HEK293T (cell line): ENCODE measurements at regions not wholly inside any gene's neighbourhood (a gene's known extent, or its start where the extent isn't known, plus 50 kb on each side); places are given as distances from the start of the nearest gene placed in this dataset.
"Not testable (repeated sequence)": the region's sequence is repeated elsewhere in the genome, so short reads cannot be mapped to it uniquely, and the experiment has no call there.

Experiments
- CTCF ChIA-PET: fragments of 350-600 bp; formaldehyde crosslinking; extraction: SDS; loops from one replicate; lab custom pipeline; 2021; ENCODE audit warnings: antibody characterized with exemption, inconsistent platforms; lab: Yijun Ruan, JAX
- POLR2A ChIA-PET: fragments of 350-600 bp; formaldehyde crosslinking; extraction: SDS; loops from one replicate; lab custom pipeline; 2020; ENCODE audit warnings: antibody characterized with exemption, inconsistent platforms; lab: Yijun Ruan, JAX
- DNase-seq: peaks from one replicate; pipeline ENCODE4 v3.0.0; 2012; ENCODE audit warnings: mixed read lengths; ENCODE audit errors: extremely low spot score
- ARNT ChIP-seq: fragments of 450-650 bp; IDR thresholded peaks from 2 replicates; pipeline ENCODE4 v1.6.1; 2017; ENCODE audit warnings: mild to moderate bottlenecking
- BHLHE40 ChIP-seq: fragments of 450-650 bp; IDR thresholded peaks from 2 replicates; pipeline ENCODE4 v1.6.1; 2016; ENCODE audit warnings: mild to moderate bottlenecking, moderate library complexity, borderline replicate concordance
- CTBP1 ChIP-seq: fragments of 450-650 bp; IDR thresholded peaks from 2 replicates; pipeline ENCODE4 v1.6.1; 2016; ENCODE audit warnings: borderline replicate concordance
- ELF4 ChIP-seq: fragments of 450-650 bp; IDR thresholded peaks from 2 replicates; pipeline ENCODE4 v1.6.1; 2017; ENCODE audit warnings: antibody characterized with exemption
- FOXA1 ChIP-seq: fragments of 450-650 bp; IDR thresholded peaks from 2 replicates; pipeline ENCODE4 v1.6.1; 2016; ENCODE audit warnings: mild to moderate bottlenecking
- FOXK2 ChIP-seq: fragments of 450-650 bp; IDR thresholded peaks from 2 replicates; pipeline ENCODE4 v1.6.1; 2016; ENCODE audit warnings: mild to moderate bottlenecking
- FOXM1 ChIP-seq: fragments of 450-650 bp; IDR thresholded peaks from 2 replicates; pipeline ENCODE4 v1.6.1; 2017; ENCODE audit warnings: mild to moderate bottlenecking, borderline replicate concordance
- HDGF ChIP-seq: fragments of 450-650 bp; IDR thresholded peaks from 2 replicates; pipeline ENCODE4 v1.6.1; 2017; ENCODE audit warnings: antibody characterized with exemption, borderline replicate concordance
- L3MBTL2 ChIP-seq: fragments of 450-650 bp; conservative IDR thresholded peaks from 2 replicates; pipeline ENCODE4 v1.6.1; 2016; ENCODE audit warnings: mild to moderate bottlenecking
- LEF1 ChIP-seq: fragments of 450-650 bp; IDR thresholded peaks from 2 replicates; pipeline ENCODE4 v1.6.1; 2017; ENCODE audit warnings: mild to moderate bottlenecking, borderline replicate concordance
- NFRKB ChIP-seq: fragments of 450-650 bp; IDR thresholded peaks from 2 replicates; pipeline ENCODE4 v1.6.1; 2016; ENCODE audit warnings: mild to moderate bottlenecking, moderate library complexity
- SP1 ChIP-seq: fragments of 450-650 bp; IDR thresholded peaks from 2 replicates; pipeline ENCODE4 v1.6.1; 2017
- SUZ12 ChIP-seq: fragments of 450-650 bp; IDR thresholded peaks from 2 replicates; pipeline ENCODE4 v1.6.1; 2016; ENCODE audit warnings: mild to moderate bottlenecking
- TARDBP ChIP-seq: fragments of 450-650 bp; IDR thresholded peaks from 2 replicates; pipeline ENCODE4 v1.6.1; 2016
- ZNF384 ChIP-seq: fragments of 450-650 bp; IDR thresholded peaks from 2 replicates; pipeline ENCODE4 v1.6.1; 2016
- TF ChIP-seq, protein P1 (sequence below): fragments of 450-650 bp; IDR thresholded peaks from 2 replicates; pipeline ENCODE4 v1.6.1; 2016

DNA sequence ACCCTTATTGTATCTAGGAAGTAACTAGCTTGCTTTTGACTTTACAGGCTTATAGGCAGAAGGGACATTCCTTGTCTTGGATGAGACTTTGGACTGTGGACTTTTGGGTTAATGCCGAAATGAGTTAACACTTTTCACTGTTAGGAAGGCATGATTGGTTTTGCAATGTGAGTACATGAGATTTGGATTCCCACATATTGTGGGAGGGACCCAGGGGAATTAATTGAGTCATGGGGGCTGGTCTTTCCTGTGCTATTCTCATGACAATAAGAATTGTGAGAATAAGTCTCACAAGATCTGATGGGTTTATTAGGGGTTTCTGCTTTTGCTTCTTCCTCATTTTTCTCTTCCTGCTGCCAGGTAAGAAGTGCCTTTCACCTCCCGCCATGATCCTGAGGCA lies 417.5 kb downstream of the HINT1 start:
- DNase-seq: no peak
- ChIA-PET POLR2A (no interaction called here), CTCF (interaction anchor here (0.7 kb wide), 1 partner anchor 9 kb away, joined by 3 read pairs; no protein-coding TSS in a partner anchor)
- TF ChIP-seq FOXA1 (no peak), HDGF (no peak), FOXM1 (no peak), CTBP1 (no peak), BHLHE40 (no peak), L3MBTL2 (no peak), SUZ12 (no peak), TARDBP (no peak)

DNA sequence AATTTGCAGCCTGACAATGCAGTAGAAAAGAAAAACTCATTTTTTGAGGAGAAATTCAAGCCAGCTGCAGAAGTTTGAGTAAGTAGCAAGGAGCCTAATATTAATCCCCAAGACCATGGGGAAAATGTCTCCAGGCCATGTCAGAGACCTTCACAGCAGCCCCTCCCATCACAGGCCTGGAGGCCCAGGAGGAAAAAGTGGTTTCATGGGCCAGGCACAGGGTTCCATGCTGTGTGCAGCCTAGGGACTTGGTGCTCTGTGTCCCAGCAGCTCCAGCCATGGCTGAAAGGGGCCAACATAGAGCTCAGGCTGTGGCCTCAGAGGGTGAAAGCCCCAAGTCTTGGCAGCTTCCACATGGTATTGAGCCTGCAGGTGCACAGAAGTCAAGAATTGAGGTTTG lies 418.4 kb downstream of the HINT1 start:
- POLR2A ChIA-PET, DNase-seq: not testable (repeated sequence)
- CTCF ChIA-PET: interaction anchor here (0.7 kb wide), 1 partner anchor 8 kb away, joined by 3 read pairs; no protein-coding TSS in a partner anchor

DNA sequence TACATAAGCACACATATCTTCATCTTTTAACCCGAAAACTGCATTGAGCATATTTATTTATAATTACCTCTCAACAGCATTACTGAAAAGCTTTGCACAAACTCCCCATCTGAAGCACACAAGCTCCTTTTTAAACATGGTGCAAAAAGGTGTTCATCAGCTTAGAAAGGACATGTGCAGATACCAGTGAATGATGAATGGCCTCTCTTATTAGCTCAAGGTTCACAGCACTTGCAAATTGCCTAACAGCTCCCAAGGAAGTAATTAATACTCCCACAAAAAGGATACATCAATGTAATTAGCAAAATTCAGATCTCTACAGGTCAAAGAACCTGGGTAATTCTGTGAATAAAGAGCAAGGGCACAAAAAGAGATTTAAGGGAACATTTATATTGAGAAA lies 422.0 kb downstream of the HINT1 start:
- no peak for DNase-seq
- no peak for TF ChIP-seq CTBP1
- no peak for TF ChIP-seq FOXA1
- CTCF ChIA-PET: no interaction called here
- POLR2A ChIA-PET: no interaction called here

DNA sequence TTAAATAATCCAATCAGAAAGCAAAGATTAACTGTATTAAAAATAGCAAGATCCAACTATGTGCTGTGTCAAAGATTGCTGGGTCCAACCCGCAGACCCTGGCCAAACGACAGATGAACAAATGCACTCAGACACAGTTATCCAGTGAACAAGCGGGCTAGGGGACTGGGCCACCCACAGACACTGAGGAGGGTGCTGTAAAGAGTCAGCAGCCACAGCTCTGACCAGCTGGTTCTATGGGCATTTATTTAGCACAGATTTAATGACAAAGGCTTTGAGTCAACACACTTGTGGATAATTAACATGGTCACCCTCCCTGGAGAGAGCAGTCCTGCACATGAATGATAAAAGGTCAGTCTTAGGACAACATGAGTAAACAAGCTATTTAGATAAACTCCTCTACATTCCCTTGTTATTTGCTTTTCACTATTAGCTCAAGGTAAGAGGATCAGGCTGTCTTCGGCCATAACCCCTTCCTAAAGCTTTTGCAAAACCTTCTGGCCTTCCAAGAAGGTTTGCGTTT lies 424.9 kb downstream of the HINT1 start:
- ChIA-PET CTCF (no interaction called here), POLR2A (no interaction called here)
- TF ChIP-seq TARDBP (no peak), ELF4 (no peak), BHLHE40 (no peak), FOXM1 (no peak), FOXA1 (no peak), ARNT (no peak), SUZ12 (no peak), L3MBTL2 (no peak), NFRKB (no peak)
- TF ChIP-seq, protein P1, sequence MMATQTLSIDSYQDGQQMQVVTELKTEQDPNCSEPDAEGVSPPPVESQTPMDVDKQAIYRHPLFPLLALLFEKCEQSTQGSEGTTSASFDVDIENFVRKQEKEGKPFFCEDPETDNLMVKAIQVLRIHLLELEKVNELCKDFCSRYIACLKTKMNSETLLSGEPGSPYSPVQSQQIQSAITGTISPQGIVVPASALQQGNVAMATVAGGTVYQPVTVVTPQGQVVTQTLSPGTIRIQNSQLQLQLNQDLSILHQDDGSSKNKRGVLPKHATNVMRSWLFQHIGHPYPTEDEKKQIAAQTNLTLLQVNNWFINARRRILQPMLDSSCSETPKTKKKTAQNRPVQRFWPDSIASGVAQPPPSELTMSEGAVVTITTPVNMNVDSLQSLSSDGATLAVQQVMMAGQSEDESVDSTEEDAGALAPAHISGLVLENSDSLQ: no peak
- DNase-seq: no peak

DNA sequence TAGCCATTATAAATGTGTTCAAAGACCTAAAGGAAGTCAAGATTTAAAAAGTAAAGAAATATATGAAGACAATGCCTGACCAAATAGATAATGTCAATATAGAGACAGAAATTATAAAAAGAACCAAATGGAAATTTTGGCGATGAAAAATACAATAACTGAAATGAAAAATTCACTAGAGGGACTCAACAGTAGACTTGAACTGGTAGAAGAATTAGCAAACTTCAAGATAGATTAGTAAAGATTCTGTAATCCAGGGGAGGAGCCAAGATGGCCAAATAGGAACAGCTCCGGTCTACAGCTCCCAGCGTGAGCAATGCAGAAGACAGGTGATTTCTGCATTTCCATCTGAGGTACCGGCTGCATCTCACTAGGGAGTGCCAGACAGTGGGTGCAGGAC lies 433.2 kb downstream of the HINT1 start:
- POLR2A ChIA-PET: no interaction called here
- CTCF ChIA-PET: no interaction called here
- TF ChIP-seq ZNF384 (no peak), ELF4 (no peak), HDGF (no peak), ARNT (no peak), NFRKB (no peak), FOXA1 (no peak), L3MBTL2 (no peak), TARDBP (no peak), SP1 (no peak), FOXM1 (no peak), CTBP1 (no peak), BHLHE40 (no peak)
- TF ChIP-seq, protein P1: no peak
- no peak for DNase-seq

DNA sequence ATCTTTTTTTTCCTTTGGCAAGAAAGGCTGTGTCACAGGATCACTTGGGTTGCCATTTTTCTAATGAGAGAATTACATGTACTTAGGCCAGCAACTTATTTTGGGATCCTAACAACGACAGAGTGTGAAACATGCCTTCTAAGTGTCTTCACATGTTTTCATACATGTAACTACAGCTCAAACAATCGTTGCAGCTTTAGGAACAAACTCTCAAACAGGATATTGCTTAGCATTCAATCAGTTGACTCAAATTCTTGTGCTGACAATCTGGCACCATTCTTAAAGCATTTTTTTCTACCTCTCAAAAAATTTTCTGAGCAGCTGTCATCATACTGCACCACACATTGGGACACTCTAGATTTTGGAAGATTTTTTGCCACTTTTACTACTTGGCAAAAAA lies 435.5 kb downstream of the HINT1 start:
- ChIA-PET CTCF (no interaction called here), POLR2A (no interaction called here)
- TF ChIP-seq FOXA1: no peak
- no peak for TF ChIP-seq FOXM1
- no peak for TF ChIP-seq BHLHE40
- TF ChIP-seq NFRKB: no peak
- no peak for TF ChIP-seq SP1
- TF ChIP-seq L3MBTL2: no peak
- TF ChIP-seq, protein P1: no peak
- TF ChIP-seq LEF1: no peak
- TF ChIP-seq FOXK2: no peak
- TF ChIP-seq CTBP1: no peak
- no peak for TF ChIP-seq ARNT
- TF ChIP-seq HDGF: no peak
- TF ChIP-seq SUZ12: no peak
- TF ChIP-seq TARDBP: no peak
- TF ChIP-seq ZNF384: no peak
- DNase-seq: no peak

DNA sequence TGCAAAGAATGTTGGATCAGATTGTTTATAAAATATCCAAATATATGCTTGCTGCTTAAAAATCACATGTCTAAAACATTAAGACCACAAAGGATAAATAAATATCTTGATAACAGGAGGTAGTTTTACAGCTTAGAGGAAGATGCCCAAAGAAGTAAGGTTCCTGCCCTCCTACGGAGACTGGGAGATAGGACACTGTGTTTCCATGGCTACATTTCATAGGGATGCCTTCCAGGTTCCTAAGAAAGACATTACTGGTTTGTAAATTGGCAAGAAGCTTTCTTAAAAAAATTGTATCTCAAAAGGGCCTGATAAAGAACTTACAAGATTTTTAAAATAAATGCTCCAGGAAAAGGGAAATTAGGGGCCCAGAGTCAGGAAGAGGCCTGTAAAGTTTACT lies 437.2 kb downstream of the HINT1 start:
- CTCF ChIA-PET: no interaction called here
- POLR2A ChIA-PET: no interaction called here
- TF ChIP-seq FOXM1 (no peak), FOXK2 (no peak), SUZ12 (no peak), HDGF (no peak), ELF4 (no peak), CTBP1 (no peak), SP1 (no peak), ARNT (no peak), NFRKB (no peak), ZNF384 (no peak), FOXA1 (no peak), TARDBP (no peak), LEF1 (no peak), L3MBTL2 (no peak), BHLHE40 (no peak)
- TF ChIP-seq, protein P1: no peak
- DNase-seq: no peak
